Posterior vena cava (tissue), 2 donors: ENCODE measurements at regions not wholly inside any gene's neighbourhood (a gene's known extent, or its start where the extent isn't known, plus 50 kb on each side); places are given as distances from the start of the nearest gene placed in this dataset.

ENCODE experiments used
- DNase-seq: peaks from one replicate; pipeline ENCODE4 v3.0.0-alpha.2; 2020; ENCODE audit warnings: low spot score
- intact Hi-C, 2 donors: fragments of 100-400 bp; cut with DNase I; formaldehyde crosslinking; loops; one replicate each; pipeline versions ENCODE4 v1.14.1 to v1.14.2; 2022 to 2023
- donor health status: DM: yes; HTN: yes; CAD: no.
- donor health status: DM: yes; HTN: yes; CAD: no.

GRCh38 chr1:168848051-168848450 lies 119.0 kb upstream of the DPT start:
- intact Hi-C loops = loop anchor here in 1 of 2 donors (5.0 kb wide), 1 partner anchor 656 kb away; no protein-coding TSS in a partner anchor
- no peak for DNase-seq

- DNase-seq = no peak
Observed at GRCh38 chr1:168861421-168862004, 132.5 kb upstream of the DPT start.

GRCh38 chr1:168863772-168864171 lies 134.8 kb upstream of the DPT start:
- intact Hi-C loops = no loop called here

More at GRCh38 chr1:168861421-168862004, 132.5 kb upstream of the DPT start:
- intact Hi-C loops = no loop called here

GRCh38 chr1:168864266-168864665 lies 135.3 kb upstream of the DPT start:
- no peak for DNase-seq
- intact Hi-C loops = no loop called here

More at GRCh38 chr1:168863772-168864171, 134.8 kb upstream of the DPT start:
- no peak for DNase-seq

- DNase-seq = no peak
- intact Hi-C loops = no loop called here
Observed at GRCh38 chr1:168865850-168866620, 137.0 kb upstream of the DPT start.

- no peak for DNase-seq
- intact Hi-C loops = no loop called here
Observed at GRCh38 chr1:168867941-168868634, 139.1 kb upstream of the DPT start.

- no peak for DNase-seq
- intact Hi-C loops = no loop called here
Observed at GRCh38 chr1:168871531-168871930, 142.5 kb upstream of the DPT start.

- intact Hi-C loops = no loop called here
- no peak for DNase-seq
Observed at GRCh38 chr1:168875831-168876230, 146.8 kb upstream of the DPT start.

GRCh38 chr1:168876830-168877229 lies 147.8 kb upstream of the DPT start:
- no peak for DNase-seq
- intact Hi-C loops = no loop called here

GRCh38 chr1:168879896-168880734 lies 151.1 kb upstream of the DPT start:
- DNase-seq = peak; percentile 70
- intact Hi-C loops = no loop called here

- no peak for DNase-seq
- intact Hi-C loops = no loop called here
Observed at GRCh38 chr1:168881656-168882260, 152.8 kb upstream of the DPT start.

GRCh38 chr1:168887381-168887780 lies 158.4 kb upstream of the DPT start:
- DNase-seq = no peak
- intact Hi-C loops = no loop called here

GRCh38 chr1:168888418-168888817 lies 159.4 kb upstream of the DPT start:
- intact Hi-C loops = no loop called here
- no peak for DNase-seq

GRCh38 chr1:168892931-168893330 lies 163.9 kb upstream of the DPT start:
- no peak for DNase-seq
- intact Hi-C loops = no loop called here

- intact Hi-C loops = no loop called here
- no peak for DNase-seq
Observed at GRCh38 chr1:168893359-168893801, 164.4 kb upstream of the DPT start.

GRCh38 chr1:168894397-168894903 lies 165.4 kb upstream of the DPT start:
- intact Hi-C loops = no loop called here
- no peak for DNase-seq

- DNase-seq = no peak
- intact Hi-C loops = no loop called here
Observed at GRCh38 chr1:168897249-168897648, 168.2 kb upstream of the DPT start.

GRCh38 chr1:168903237-168903830 lies 174.3 kb upstream of the DPT start:
- intact Hi-C loops = no loop called here
- DNase-seq = no peak

- intact Hi-C loops = no loop called here
- no peak for DNase-seq
Observed at GRCh38 chr1:168905633-168906032, 176.6 kb upstream of the DPT start.
